Chondrocyte (in vitro differentiated cells): ENCODE measurements at regions not wholly inside any gene's neighbourhood (a gene's known extent, or its start where the extent isn't known, plus 50 kb on each side); places are given as distances from the start of the nearest gene placed in this dataset.
A peak's percentile ranks its signal among the peaks of the same experiment; 100 is the strongest.
"Not testable (repeated sequence)": the region's sequence is repeated elsewhere in the genome, so short reads cannot be mapped to it uniquely, and the experiment has no call there.

ENCODE experiments used
- DNase-seq: peaks from one replicate; pipeline ENCODE4 v3.0.0; 2021; ENCODE audit warnings: mixed read lengths, low spot score
- H3K27ac Mint-ChIP-seq: one replicate; pipeline ENCODE4 v1.8.0; 2021; ENCODE audit warnings: mild to moderate bottlenecking, moderate library complexity, mixed read lengths; ENCODE audit not compliant: unreplicated experiment
- H3K27me3 Mint-ChIP-seq: 2 replicates; pipeline ENCODE4 v1.8.0; 2021; ENCODE audit warnings: low read depth, mixed read lengths
- H3K36me3 Mint-ChIP-seq: 2 replicates; pipeline ENCODE4 v1.8.0; 2021; ENCODE audit warnings: low read depth, mixed read lengths
- H3K4me1 Mint-ChIP-seq: 2 replicates; pipeline ENCODE4 v1.8.0; 2021; ENCODE audit warnings: low read depth, mild to moderate bottlenecking, mixed read lengths
- H3K4me3 Mint-ChIP-seq: one replicate; pipeline ENCODE4 v1.8.0; 2021; ENCODE audit warnings: mild to moderate bottlenecking, moderate library complexity, mixed read lengths; ENCODE audit not compliant: unreplicated experiment
- H3K9me3 Mint-ChIP-seq: 2 replicates; pipeline ENCODE4 v1.8.0; 2021; ENCODE audit warnings: low read depth, mixed read lengths
- CTCF ChIP-seq: fragments of 200-600 bp; sonication (generic); IDR thresholded peaks from 2 replicates; pipeline ENCODE4 v1.5.0; 2021; ENCODE audit warnings: antibody characterized with exemption, mild to moderate bottlenecking, moderate library complexity

GRCh38 chrX:80556148-80556547 lies 135.9 kb downstream of the TENT5D start:
- no peaks in the 10 kb centered on the region for H3K27me3 Mint-ChIP-seq
- H3K4me3 Mint-ChIP-seq, result no peak overlapping the region
- no peaks in the 10 kb centered on the region for H3K4me1 Mint-ChIP-seq
- no peaks in the 10 kb centered on the region for H3K36me3 Mint-ChIP-seq
- no peak for DNase-seq
- no peak overlapping the region for H3K27ac Mint-ChIP-seq
- peaks cover 26% of the 10 kb centered on the region for H3K9me3 Mint-ChIP-seq
- TF ChIP-seq CTCF, result no peak

- peaks cover 35% of the 10 kb centered on the region for H3K9me3 Mint-ChIP-seq
- no peak for DNase-seq
- H3K27ac Mint-ChIP-seq, result no peak overlapping the region
- H3K36me3 Mint-ChIP-seq, result no peaks in the 10 kb centered on the region
- H3K27me3 Mint-ChIP-seq, result no peaks in the 10 kb centered on the region
- H3K4me3 Mint-ChIP-seq, result no peak overlapping the region
- no peaks in the 10 kb centered on the region for H3K4me1 Mint-ChIP-seq
- no peak for TF ChIP-seq CTCF
Observed at GRCh38 chrX:80572636-80573035, 152.4 kb downstream of the TENT5D start.

GRCh38 chrX:80573275-80573674 lies 153.0 kb downstream of the TENT5D start:
- peaks cover 30% of the 10 kb centered on the region for H3K9me3 Mint-ChIP-seq
- DNase-seq, result peak; percentile 81
- no peak overlapping the region for H3K27ac Mint-ChIP-seq
- no peaks in the 10 kb centered on the region for H3K36me3 Mint-ChIP-seq
- H3K27me3 Mint-ChIP-seq, result no peaks in the 10 kb centered on the region
- H3K4me1 Mint-ChIP-seq, result no peaks in the 10 kb centered on the region
- TF ChIP-seq CTCF, result no peak
- no peak overlapping the region for H3K4me3 Mint-ChIP-seq

- not testable (repeated sequence) for H3K36me3 Mint-ChIP-seq, DNase-seq, H3K4me3 Mint-ChIP-seq, H3K27ac Mint-ChIP-seq, H3K4me1 Mint-ChIP-seq, H3K27me3 Mint-ChIP-seq
- peaks cover 22% of the 10 kb centered on the region for H3K9me3 Mint-ChIP-seq
Observed at GRCh38 chrX:80574486-80575086, 154.3 kb downstream of the TENT5D start.

GRCh38 chrX:80576267-80576666 lies 156.0 kb downstream of the TENT5D start:
- Mint-ChIP-seq H3K4me1 (no peaks in the 10 kb centered on the region), H3K4me3 (no peak overlapping the region), H3K27me3 (no peaks in the 10 kb centered on the region), H3K9me3 (peaks cover 22% of the 10 kb centered on the region), H3K27ac (no peak overlapping the region), H3K36me3 (no peaks in the 10 kb centered on the region)
- no peak for TF ChIP-seq CTCF
- DNase-seq, result no peak

GRCh38 chrX:80576806-80577533 lies 156.7 kb downstream of the TENT5D start:
- no peak for DNase-seq
- no peak overlapping the region for H3K4me3 Mint-ChIP-seq
- no peak overlapping the region for H3K27ac Mint-ChIP-seq
- H3K9me3 Mint-ChIP-seq, result peaks cover 19% of the 10 kb centered on the region
- no peaks in the 10 kb centered on the region for H3K36me3 Mint-ChIP-seq
- H3K27me3 Mint-ChIP-seq, result no peaks in the 10 kb centered on the region
- no peaks in the 10 kb centered on the region for H3K4me1 Mint-ChIP-seq
- no peak for TF ChIP-seq CTCF
